SIG-M5 treated with dmso at 0.1 percent for 504 hours (cell line): ENCODE measurements at regions not wholly inside any gene's neighbourhood (a gene's known extent, or its start where the extent isn't known, plus 50 kb on each side); places are given as distances from the start of the nearest gene placed in this dataset.
A peak's percentile ranks its signal among the peaks of the same experiment; 100 is the strongest.

ENCODE experiments used
- DNase-seq: peaks from one replicate; lab custom pipeline; 2025; ENCODE audit not compliant: unreplicated experiment; lab: John Stamatoyannopoulos, UW

GRCh38 chr3:87175732-87176131 is 51.4 kb upstream of the CHMP2B start:
- no peak for DNase-seq

GRCh38 chr3:87173776-87174175 is 53.3 kb upstream of the CHMP2B start:
- DNase-seq, result peak; percentile 27

GRCh38 chr3:87173071-87173470 is 54.0 kb upstream of the CHMP2B start:
- no peak for DNase-seq

DNA sequence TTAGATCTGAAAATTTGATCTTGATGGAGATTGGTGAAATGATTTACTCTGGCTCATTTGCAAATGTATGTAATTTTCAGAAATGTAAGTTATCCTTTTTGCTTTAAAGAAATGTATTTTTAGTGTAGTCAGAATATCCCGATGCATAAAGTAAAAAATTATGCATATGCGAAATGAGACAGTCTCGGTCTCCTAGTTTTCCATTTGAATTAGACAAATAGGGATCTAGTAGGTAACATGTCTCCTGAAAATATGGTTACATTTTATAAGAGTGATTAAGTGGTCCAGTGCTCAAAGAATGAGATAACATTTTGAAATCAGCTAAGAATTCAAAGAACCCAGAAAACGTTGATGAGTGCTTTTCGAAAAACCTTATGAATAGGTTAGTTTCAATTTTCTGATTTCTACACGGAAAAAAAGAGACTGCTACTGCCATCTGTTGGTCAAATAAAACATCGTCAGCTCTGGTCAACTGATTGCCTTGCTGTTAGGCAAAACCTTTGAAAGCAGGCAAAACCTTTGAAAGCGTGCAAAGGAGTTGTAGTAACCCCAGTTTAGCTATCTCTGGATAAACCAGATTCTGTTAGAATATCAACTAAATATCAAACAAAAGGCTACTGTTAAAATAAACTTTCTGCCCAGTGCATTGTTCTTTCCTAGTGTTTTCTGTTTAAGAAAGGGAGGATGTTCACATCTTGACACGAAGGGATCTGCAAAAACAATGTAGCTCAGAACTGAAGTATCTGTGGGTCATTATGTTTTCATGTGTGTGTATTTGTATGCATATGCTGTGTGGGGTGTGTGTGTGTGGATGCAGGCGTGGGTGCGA is 59.3 kb upstream of the CHMP2B start:
- DNase-seq, result peak; percentile 54

DNA sequence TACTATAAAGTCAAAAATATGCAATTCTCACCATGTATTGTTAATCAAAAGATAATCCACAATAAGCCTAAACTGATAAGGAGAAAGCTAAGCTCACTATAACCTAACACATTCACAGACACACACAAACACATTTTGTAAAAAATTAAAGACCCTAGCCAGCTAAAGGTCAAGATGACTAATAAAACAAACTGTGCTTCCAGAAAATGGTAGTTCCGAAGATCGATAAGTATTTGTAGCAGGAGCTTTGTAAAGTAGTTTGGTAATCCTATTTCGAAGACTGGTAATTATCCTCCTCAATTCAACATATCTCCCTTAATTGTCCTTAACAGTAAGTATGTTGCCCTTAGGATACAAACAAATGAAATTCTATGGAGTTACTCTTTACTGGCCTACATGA is 62.9 kb upstream of the CHMP2B start:
- DNase-seq, result no peak

DNA sequence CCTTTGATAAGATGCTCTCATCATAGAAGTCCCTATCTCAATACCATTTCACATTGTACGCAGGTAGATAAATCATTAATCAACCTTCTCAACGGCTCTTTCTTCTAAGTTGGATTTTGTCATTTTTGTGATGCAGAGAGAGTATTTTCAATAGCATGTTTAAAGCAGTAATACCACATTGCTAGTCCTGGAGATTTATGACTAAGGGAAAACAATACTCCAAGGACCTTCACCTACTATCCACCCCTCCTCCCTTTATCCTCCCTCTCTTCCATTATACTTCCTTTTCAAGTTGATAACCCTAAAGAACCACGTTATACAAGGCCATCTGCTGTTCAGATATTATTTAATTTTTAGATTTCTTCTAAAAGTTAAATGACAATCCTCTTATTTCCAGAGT is 65.3 kb upstream of the CHMP2B start:
- DNase-seq, result no peak

DNA sequence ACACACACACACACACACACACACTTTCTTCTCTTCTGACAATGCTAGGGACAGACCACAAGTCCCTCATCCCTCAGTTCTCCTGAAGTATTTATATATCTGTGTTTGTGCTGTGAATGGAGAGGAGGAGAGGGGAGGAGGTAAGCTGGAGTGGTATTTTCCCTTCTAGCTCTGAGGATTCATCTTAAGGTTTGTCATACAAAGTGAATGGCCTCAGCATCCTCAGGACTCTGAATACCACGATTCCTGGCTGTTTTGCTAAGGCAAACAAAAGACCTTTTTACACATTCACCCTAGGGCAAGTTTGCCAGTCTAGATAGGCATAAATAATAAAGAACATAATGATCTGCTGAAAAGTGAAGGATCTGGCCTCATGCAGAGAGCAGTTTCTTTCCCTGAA is 65.7 kb upstream of the CHMP2B start:
- no peak for DNase-seq

DNA sequence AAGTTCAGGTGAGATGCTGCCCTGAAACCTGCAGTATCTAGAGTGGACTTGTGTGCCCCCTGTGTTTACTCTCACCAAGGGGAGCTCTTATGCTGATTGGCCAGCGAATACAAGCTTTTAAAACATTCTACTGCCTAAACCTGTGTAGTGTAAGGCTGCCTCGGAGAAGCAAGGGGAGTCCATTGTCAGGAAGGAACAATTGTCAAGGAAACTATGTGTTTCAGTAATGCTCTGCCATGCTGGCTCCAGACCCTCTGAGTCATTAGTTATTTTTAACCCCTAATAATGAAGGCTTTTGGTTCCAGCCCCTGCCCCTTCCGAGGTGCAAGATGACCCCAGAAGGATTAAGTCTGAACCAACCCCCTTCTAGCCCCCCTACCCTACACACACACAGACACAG is 66.1 kb upstream of the CHMP2B start:
- no peak for DNase-seq

DNA sequence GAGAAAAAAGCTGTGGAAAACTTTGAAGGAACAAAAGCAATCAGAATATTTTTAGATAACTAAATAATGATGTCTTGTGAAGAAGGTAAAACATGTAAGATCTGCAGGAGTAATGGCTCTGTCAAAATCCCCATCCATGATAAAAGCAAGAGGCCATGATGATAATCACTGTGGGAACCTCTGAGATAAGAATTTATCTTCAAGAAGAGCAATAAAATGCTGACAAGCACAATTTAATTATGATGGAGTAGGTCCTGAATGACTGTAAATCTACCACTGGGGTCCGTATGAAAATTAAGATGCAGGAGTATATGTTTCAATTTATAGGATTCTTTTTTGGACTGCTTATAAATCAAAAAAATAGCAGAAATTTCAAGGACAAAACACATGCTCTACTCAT is 68.3 kb upstream of the CHMP2B start:
- no peak for DNase-seq

- no peak for DNase-seq
Observed at GRCh38 chr3:87148020-87148419, 79.1 kb upstream of the CHMP2B start.

DNA sequence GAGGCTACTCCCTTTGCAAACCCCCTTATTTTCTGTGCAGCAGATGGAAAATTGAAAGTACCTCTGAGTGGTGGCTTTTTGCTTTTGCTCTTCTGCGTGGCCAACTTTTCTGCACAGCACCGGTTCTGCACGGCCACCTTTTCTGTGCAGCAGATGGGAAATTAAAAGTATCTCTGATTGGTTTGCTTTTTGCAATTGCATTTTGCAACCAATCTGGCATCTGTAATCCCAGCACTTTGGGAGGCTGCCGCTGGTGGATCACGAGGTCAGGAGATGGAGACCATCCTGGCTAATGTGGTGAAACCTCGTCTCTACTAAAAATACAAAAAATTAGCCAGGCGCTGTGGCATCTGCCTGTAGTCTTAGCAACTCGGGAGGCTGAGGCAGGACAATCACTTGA is 79.5 kb upstream of the CHMP2B start:
- DNase-seq, result no peak

DNA sequence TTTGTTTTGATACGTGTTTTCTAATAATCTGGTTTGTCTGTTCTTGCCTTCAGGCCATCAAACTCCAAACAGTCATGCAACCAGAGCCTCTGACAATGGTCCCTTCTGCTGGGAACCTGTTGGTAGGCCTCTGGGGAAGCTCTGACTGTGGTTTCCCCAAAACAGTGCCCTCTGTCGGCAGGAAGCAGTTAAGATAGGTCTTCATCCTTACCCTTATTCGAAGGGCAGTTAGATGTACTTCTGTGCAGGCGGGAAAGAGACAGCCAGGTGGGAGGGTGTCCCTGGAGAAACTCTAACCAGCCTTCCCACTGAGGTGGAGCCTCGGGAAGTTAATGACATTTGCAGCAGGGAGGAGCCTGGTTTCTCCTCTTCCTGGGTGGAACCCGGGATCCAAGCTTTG is 81.6 kb upstream of the CHMP2B start:
- DNase-seq, result peak; percentile 17

DNA sequence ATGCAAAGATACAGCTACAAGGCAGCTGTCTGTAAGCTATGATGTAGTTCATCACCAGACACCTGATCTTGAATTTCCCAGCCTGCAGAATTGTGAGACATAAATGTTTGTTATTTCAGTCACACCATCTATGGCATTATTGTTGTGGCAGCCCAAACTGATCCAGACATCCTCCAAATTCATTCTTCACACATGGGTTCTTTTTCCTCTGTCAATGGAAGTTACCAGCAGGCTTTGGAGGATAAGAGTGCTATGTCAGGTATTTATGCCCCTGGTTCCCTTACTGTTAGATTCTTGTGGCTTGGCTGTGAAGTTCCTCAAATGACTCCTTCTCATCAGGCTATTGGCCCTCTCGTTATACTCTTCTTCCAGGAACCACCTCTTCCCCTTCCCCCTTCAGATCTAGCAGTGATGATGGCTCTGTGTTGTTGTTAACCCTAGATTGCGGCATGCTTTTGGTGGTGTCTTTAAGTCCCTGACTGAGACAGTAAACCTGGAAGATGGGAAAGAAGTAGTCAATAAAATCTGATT is 91.0 kb upstream of the CHMP2B start:
- no peak for DNase-seq

DNA sequence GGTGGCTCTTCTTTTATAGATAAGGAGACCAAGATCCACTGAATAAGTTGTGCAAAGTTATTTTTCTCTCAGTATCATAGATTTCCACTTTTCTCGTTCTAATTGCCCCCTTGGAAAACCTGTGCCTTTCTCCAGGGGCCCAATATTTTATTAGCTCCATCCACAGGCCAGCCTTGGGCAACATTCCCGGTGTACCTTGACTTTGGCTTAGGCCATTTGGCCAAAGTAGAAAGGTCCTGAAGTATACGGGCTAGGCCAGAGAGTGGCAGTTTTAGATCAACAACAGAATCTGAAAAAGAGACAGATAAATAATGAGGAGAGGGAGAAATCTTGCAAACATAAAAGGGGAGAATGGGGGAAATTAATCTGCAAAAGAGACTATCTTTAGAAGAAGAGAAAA is 91.7 kb upstream of the CHMP2B start:
- DNase-seq, result no peak

GRCh38 chr3:87132801-87133200 is 94.3 kb upstream of the CHMP2B start:
- DNase-seq, result no peak

DNA sequence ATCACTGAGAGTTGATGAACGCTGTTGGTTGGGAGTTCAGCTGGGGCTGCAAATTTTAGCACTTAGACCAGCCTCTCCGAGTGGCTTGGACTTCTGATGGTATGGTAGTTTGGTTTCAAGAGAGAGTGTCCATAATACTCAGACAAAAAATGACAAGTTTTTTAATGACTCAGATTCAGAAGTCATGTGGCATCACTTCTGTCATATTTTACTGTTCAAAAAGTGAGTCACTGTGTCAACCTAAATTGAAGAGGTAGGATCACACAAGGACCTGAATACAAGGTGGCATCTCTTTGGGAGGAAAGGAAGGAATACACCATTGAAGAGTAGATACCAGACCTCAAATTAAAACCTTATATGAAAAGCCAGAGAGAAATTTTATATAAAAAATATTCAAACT is 99.1 kb upstream of the CHMP2B start:
- no peak for DNase-seq

- DNase-seq, result no peak
Observed at GRCh38 chr3:87127281-87127680, 99.8 kb upstream of the CHMP2B start.

GRCh38 chr3:87126321-87126720 is 100.8 kb upstream of the CHMP2B start:
- DNase-seq, result no peak

DNA sequence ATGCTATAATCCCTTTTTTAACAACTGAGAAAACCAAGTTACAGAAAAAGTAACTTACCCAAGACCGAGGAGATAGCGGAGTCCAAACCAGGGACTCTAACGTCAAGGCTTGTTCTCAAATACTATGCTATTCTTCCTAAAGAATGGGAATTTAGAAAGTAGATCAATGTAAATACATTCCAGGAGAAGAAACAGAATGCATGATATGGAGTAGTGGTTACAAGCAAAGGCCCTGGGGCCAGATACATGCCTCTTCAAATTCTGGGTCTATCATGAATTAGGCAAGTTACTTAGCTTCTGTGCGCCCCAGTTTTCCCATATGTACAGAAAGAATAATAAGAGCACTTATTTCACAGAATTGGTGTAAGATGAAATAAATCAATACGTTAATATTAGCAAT is 102.0 kb upstream of the CHMP2B start:
- DNase-seq, result no peak

- no peak for DNase-seq
Observed at GRCh38 chr3:87122766-87123165, 104.3 kb upstream of the CHMP2B start.

GRCh38 chr3:87121856-87122255 is 105.3 kb upstream of the CHMP2B start:
- no peak for DNase-seq

GRCh38 chr3:87120881-87121280 is 106.2 kb upstream of the CHMP2B start:
- no peak for DNase-seq

DNA sequence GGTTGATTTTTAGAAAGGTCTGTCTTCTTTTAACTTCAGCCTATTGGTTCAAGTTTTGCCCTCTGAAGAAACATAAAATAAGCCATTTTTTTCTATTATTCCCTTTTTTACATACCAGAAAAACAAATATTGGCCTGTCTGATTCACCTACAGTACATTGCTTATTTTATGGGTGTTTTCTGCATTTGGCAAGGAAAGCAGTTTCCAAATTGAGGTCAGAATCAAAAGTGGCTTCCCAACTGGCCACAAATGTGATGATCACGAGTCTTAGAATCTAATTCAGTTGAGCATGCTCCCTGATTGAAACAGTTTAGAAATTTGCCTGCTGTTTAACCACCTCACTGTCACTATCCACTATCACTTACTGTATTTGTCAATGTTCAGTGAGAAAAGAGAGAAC is 106.9 kb upstream of the CHMP2B start:
- no peak for DNase-seq
